SK-N-SH (cell line): ENCODE measurements at regions not wholly inside any gene's neighbourhood (a gene's known extent, or its start where the extent isn't known, plus 50 kb on each side); places are given as distances from the start of the nearest gene placed in this dataset.

Source experiments
- CTCF ChIA-PET: fragments of 300-600, 350-600 bp; formaldehyde crosslinking; extraction: SDS; loops from one replicate; lab custom pipeline; 2021; lab: Yijun Ruan, JAX
- POLR2A ChIA-PET: fragments of 350-600 bp; sonication (Branson Sonifier 250); formaldehyde crosslinking; extraction: SDS; loops from one replicate; lab custom pipeline; 2020; ENCODE audit warnings: antibody characterized with exemption, inconsistent platforms; lab: Yijun Ruan, JAX
- DNase-seq: peaks from one replicate; pipeline ENCODE4 v3.0.0; 2012
- H2AFZ ChIP-seq: fragments of 200-600 bp; sonication (generic); 2 replicates; pipeline ENCODE4 v1.8.1; 2016; ENCODE audit warnings: antibody characterized with exemption, mild to moderate bottlenecking, low read depth
- H3F3A ChIP-seq: fragments of 200-600 bp; sonication (generic); replicated peaks from 2 replicates; pipeline ENCODE3; 2016; ENCODE audit warnings: antibody characterized with exemption, mild to moderate bottlenecking; ENCODE audit not compliant: insufficient read depth
- H3K27ac ChIP-seq, 2 experiments: fragments of 200-500 bp in 1 of 2; fragments of 200-600 bp in 1 of 2; sonication (Bioruptor generic) in 1 of 2; sonication (generic), shearing (Covaris generic) in 1 of 2; 2 replicates each; pipeline versions ENCODE4 v1.5.1 to v1.6.1; 2014 to 2016; ENCODE audit warnings: low read depth in 2 of 2, inconsistent platforms in 1 of 2, low read length in 1 of 2, mild to moderate bottlenecking in 1 of 2, mixed read lengths in 1 of 2
- H3K27me3 ChIP-seq: fragments of 200-600 bp; sonication (generic), shearing (Covaris generic); 2 replicates; pipeline ENCODE4 v1.6.1; 2016; ENCODE audit warnings: mixed run types; ENCODE audit not compliant: insufficient read depth
- H3K36me3 ChIP-seq, 2 experiments: fragments of 200-500 bp in 1 of 2; fragments of 200-600 bp in 1 of 2; sonication (Bioruptor generic) in 1 of 2; sonication (generic) in 1 of 2; replicated peaks in 1 of 2; 2 replicates each; pipeline versions ENCODE3 to v1.5.1; 2014 to 2016; ENCODE audit warnings: low read length in 1 of 2, mild to moderate bottlenecking in 1 of 2; ENCODE audit not compliant: insufficient read depth in 2 of 2, control insufficient read depth in 1 of 2
- H3K4me1 ChIP-seq, 2 experiments: fragments of 200-500 bp in 1 of 2; fragments of 200-600 bp in 1 of 2; sonication (Bioruptor generic) in 1 of 2; sonication (generic), shearing (Covaris generic) in 1 of 2; 2 replicates each; pipeline versions ENCODE4 v1.5.1 to v1.6.1; 2014 to 2016; ENCODE audit warnings: low read depth in 1 of 2, low read length in 1 of 2, mixed run types in 1 of 2; ENCODE audit not compliant: insufficient read depth in 2 of 2, control insufficient read depth in 1 of 2
- H3K4me2 ChIP-seq: fragments of 200-600 bp; sonication (generic), shearing (Covaris generic); 2 replicates; pipeline ENCODE4 v1.6.1; 2017; ENCODE audit warnings: mixed run types
- H3K4me3 ChIP-seq, 2 experiments: fragments of 200-500 bp in 1 of 2; fragments of 200-600 bp in 1 of 2; sonication (Bioruptor generic) in 1 of 2; sonication (generic), shearing (Covaris generic) in 1 of 2; 2 replicates each; pipeline versions ENCODE4 v1.5.1 to v1.8.1; 2014 to 2016; ENCODE audit warnings: low read depth in 2 of 2, inconsistent platforms in 1 of 2, low read length in 1 of 2, mild to moderate bottlenecking in 1 of 2, mixed read lengths in 1 of 2, moderate library complexity in 1 of 2
- H3K79me2 ChIP-seq: fragments of 200-600 bp; sonication (generic); 2 replicates; pipeline ENCODE4 v1.8.1; 2017; ENCODE audit warnings: mild to moderate bottlenecking; ENCODE audit not compliant: insufficient read depth
- H3K9ac ChIP-seq: fragments of 200-600 bp; sonication (generic); 2 replicates; pipeline ENCODE4 v1.6.1; 2017; ENCODE audit warnings: mixed run types
- H3K9me2 ChIP-seq: fragments of 200-600 bp; sonication (generic); 2 replicates; pipeline ENCODE4 v1.6.1; 2017; ENCODE audit warnings: mixed run types
- H3K9me3 ChIP-seq: fragments of 200-600 bp; sonication (generic); 2 replicates; pipeline ENCODE4 v1.6.1; 2017; ENCODE audit warnings: mixed run types, mild to moderate bottlenecking, moderate library complexity
- H4K20me1 ChIP-seq: fragments of 200-600 bp; sonication (generic); 2 replicates; pipeline ENCODE4 v1.6.1; 2017; ENCODE audit warnings: mild to moderate bottlenecking, mixed run types; ENCODE audit not compliant: insufficient read depth
- ELF1 ChIP-seq: IDR thresholded peaks from 2 replicates; pipeline ENCODE4 v1.4.0; 2012
- FOXM1 ChIP-seq: IDR thresholded peaks from 2 replicates; pipeline ENCODE4 v1.4.0; 2012; ENCODE audit warnings: low read depth, mild to moderate bottlenecking
- GABPA ChIP-seq: IDR thresholded peaks from 2 replicates; pipeline ENCODE4 v1.4.0; 2012; ENCODE audit warnings: low read depth, mild to moderate bottlenecking
- GATA2 ChIP-seq: sonication (generic); formaldehyde crosslinking; IDR thresholded peaks from 2 replicates; pipeline ENCODE4 v1.5.0; 2020; ENCODE audit warnings: mild to moderate bottlenecking, missing genetic modification reagents
- MXI1 ChIP-seq: IDR thresholded peaks from 2 replicates; pipeline ENCODE4 v1.6.1; 2012; ENCODE audit warnings: mild to moderate bottlenecking, low read depth, low read length, improper control_type of control experiment
- NFIC ChIP-seq: IDR thresholded peaks from 2 replicates; pipeline ENCODE4 v1.4.0; 2012; ENCODE audit warnings: borderline replicate concordance
- NRF1 ChIP-seq: IDR thresholded peaks from 2 replicates; pipeline ENCODE4 v1.6.1; 2012; ENCODE audit warnings: low read depth, mild to moderate bottlenecking, low read length
- RAD21 ChIP-seq: IDR thresholded peaks from 2 replicates; pipeline ENCODE4 v1.6.1; 2012; ENCODE audit warnings: mild to moderate bottlenecking, low read length
- RFX5 ChIP-seq: IDR thresholded peaks from 2 replicates; pipeline ENCODE4 v1.6.1; 2012; ENCODE audit warnings: mild to moderate bottlenecking, improper control_type of control experiment, low read length
- RXRA ChIP-seq: IDR thresholded peaks from 2 replicates; pipeline ENCODE4 v1.4.0; 2012; ENCODE audit warnings: low read depth, mild to moderate bottlenecking, borderline replicate concordance
- SMC3 ChIP-seq: IDR thresholded peaks from 2 replicates; pipeline ENCODE4 v1.6.1; 2012; ENCODE audit warnings: low read depth, low read length, improper control_type of control experiment
- TAF1 ChIP-seq: IDR thresholded peaks from 2 replicates; pipeline ENCODE4 v1.6.1; 2012; ENCODE audit warnings: low read depth, mild to moderate bottlenecking, low read length, moderate library complexity, borderline replicate concordance
- TEAD4 ChIP-seq: IDR thresholded peaks from 2 replicates; pipeline ENCODE4 v1.4.0; 2012; ENCODE audit warnings: mild to moderate bottlenecking, borderline replicate concordance; ENCODE audit not compliant: insufficient read depth
- YY1 ChIP-seq: IDR thresholded peaks from 2 replicates; pipeline ENCODE4 v1.4.0; 2012; ENCODE audit warnings: low read depth, mild to moderate bottlenecking
- WGBS: methylation state at CpG from one replicate; pipeline ENCODE4 v1.1.6; 2017; ENCODE audit warnings: low lambda C conversion rate; 5-methylcytosine and 5-hydroxymethylcytosine counted together
- TF ChIP-seq, protein P1 (sequence below): IDR thresholded peaks from 2 replicates; pipeline ENCODE4 v1.4.0; 2012; ENCODE audit warnings: low read depth, borderline replicate concordance
- TF ChIP-seq, protein P2 (sequence below): IDR thresholded peaks from 2 replicates; pipeline ENCODE4 v1.4.0; 2012; ENCODE audit warnings: low read depth
- TF ChIP-seq, protein P3 (sequence below): fragments of 150-350 bp; IDR thresholded peaks from 2 replicates; pipeline ENCODE4 v1.6.1; 2016; ENCODE audit warnings: mild to moderate bottlenecking, low read depth, low read length
- TF ChIP-seq, protein P4 (sequence below): fragments of 150-350 bp; IDR thresholded peaks from 2 replicates; pipeline ENCODE4 v1.6.1; 2017; ENCODE audit warnings: antibody characterized with exemption, low read length, low read depth, borderline replicate concordance
- TF ChIP-seq, protein P5 (sequence below): IDR thresholded peaks from 2 replicates; pipeline ENCODE4 v1.4.0; 2012; ENCODE audit warnings: low read depth, borderline replicate concordance

DNA sequence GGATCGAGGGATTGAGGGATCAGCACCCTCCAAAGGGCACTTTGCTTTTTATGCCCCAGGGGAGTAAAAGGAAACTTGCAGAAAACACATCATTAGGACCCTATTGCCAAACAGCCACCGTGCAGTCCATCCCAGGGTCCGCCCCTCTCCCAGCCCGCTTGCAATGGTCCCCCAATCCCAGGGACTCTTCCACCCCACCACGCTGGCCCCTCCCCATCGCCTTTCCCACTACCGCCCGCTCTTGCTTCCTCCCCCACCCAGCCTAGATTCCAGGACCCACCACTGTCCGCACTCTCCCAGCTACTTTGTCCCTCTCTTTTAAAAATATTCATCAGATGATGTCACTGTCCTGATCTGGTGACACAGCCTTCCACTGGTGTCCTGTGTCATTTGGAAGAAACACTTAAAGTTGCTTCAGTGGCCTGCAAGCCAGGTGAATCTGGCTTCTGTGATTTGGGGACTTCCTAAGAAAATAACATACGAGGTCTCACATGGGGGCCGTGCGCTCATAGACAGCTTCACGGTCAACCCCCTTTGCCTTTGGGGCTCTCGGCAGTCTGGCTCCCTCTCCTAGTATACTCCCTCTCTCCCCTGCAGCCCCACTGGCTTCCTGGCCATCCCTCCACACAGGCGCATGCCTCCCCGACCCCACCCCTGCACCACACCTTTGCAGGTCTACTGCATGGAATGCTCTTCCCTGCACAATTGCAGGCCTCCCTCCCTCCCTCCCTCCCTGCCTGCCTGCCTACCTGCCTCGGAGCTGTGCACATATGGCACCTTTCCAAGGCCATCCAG, 127.9 kb downstream of the RBFOX3 start:
- POLR2A ChIA-PET, result no interaction called here
- WGBS, result 24% methylated on average over 17 of the region's 17 CpGs
- Histone ChIP-seq H3K4me3 (no peak overlapping the region), H3K36me3 (no peaks in the 10 kb centered on the region), H3K27me3 (no peaks in the 10 kb centered on the region), H3K27ac (no peak overlapping the region), H4K20me1 (no peaks in the 10 kb centered on the region), H3K4me2 (no peak overlapping the region), H3K4me1 (no peaks in the 10 kb centered on the region; a peak in 1 of 4 replicates), H3K9me3 (no peaks in the 10 kb centered on the region), H3K9me2 (no peaks in the 10 kb centered on the region), H3F3A (no peaks in the 10 kb centered on the region), H3K79me2 (no peaks in the 10 kb centered on the region), H3K9ac (no peak overlapping the region), H2AFZ (no peak overlapping the region)
- CTCF ChIA-PET, result interaction anchor here (0.9 kb wide), 1 partner anchor 203 kb away, joined by 3 read pairs; no protein-coding TSS in a partner anchor
- no peak for TF ChIP-seq RFX5
- TF ChIP-seq GABPA, result no peak
- TF ChIP-seq RAD21, result no peak
- TF ChIP-seq, protein P1, sequence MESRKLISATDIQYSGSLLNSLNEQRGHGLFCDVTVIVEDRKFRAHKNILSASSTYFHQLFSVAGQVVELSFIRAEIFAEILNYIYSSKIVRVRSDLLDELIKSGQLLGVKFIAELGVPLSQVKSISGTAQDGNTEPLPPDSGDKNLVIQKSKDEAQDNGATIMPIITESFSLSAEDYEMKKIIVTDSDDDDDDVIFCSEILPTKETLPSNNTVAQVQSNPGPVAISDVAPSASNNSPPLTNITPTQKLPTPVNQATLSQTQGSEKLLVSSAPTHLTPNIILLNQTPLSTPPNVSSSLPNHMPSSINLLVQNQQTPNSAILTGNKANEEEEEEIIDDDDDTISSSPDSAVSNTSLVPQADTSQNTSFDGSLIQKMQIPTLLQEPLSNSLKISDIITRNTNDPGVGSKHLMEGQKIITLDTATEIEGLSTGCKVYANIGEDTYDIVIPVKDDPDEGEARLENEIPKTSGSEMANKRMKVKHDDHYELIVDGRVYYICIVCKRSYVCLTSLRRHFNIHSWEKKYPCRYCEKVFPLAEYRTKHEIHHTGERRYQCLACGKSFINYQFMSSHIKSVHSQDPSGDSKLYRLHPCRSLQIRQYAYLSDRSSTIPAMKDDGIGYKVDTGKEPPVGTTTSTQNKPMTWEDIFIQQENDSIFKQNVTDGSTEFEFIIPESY, result no peak
- TF ChIP-seq MXI1, result no peak
- TF ChIP-seq TEAD4, result no peak
- TF ChIP-seq, protein P2, sequence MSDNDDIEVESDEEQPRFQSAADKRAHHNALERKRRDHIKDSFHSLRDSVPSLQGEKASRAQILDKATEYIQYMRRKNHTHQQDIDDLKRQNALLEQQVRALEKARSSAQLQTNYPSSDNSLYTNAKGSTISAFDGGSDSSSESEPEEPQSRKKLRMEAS, result no peak
- no peak for TF ChIP-seq TAF1
- no peak for TF ChIP-seq SMC3
- TF ChIP-seq RXRA, result no peak
- TF ChIP-seq, protein P3, sequence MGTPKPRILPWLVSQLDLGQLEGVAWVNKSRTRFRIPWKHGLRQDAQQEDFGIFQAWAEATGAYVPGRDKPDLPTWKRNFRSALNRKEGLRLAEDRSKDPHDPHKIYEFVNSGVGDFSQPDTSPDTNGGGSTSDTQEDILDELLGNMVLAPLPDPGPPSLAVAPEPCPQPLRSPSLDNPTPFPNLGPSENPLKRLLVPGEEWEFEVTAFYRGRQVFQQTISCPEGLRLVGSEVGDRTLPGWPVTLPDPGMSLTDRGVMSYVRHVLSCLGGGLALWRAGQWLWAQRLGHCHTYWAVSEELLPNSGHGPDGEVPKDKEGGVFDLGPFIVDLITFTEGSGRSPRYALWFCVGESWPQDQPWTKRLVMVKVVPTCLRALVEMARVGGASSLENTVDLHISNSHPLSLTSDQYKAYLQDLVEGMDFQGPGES, result no peak
- no peak for TF ChIP-seq GATA2
- TF ChIP-seq, protein P4, sequence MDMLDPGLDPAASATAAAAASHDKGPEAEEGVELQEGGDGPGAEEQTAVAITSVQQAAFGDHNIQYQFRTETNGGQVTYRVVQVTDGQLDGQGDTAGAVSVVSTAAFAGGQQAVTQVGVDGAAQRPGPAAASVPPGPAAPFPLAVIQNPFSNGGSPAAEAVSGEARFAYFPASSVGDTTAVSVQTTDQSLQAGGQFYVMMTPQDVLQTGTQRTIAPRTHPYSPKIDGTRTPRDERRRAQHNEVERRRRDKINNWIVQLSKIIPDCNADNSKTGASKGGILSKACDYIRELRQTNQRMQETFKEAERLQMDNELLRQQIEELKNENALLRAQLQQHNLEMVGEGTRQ, result no peak
- TF ChIP-seq, protein P5, sequence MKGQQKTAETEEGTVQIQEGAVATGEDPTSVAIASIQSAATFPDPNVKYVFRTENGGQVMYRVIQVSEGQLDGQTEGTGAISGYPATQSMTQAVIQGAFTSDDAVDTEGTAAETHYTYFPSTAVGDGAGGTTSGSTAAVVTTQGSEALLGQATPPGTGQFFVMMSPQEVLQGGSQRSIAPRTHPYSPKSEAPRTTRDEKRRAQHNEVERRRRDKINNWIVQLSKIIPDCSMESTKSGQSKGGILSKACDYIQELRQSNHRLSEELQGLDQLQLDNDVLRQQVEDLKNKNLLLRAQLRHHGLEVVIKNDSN, result no peak
- TF ChIP-seq ELF1, result no peak
- no peak for TF ChIP-seq YY1
- no peak for TF ChIP-seq FOXM1
- no peak for TF ChIP-seq NFIC
- no peak for TF ChIP-seq NRF1
- peak; percentile 72 for DNase-seq
